ENCODE measurements at regions not wholly inside any gene's neighbourhood (a gene's known extent, or its start where the extent isn't known, plus 50 kb on each side); places are given as distances from the start of the nearest gene placed in this dataset.

- peak; percentile 9 to 16 for DNase-seq (ENCODE audit: extremely low spot score in 2 of 2)
- intact Hi-C loops (cut with DNase I): no loop called here
- TF ChIP-seq POLR2A (IDR thresholded peaks at IDR 0.05) (no peak), POLR2AphosphoS5 (IDR thresholded peaks at IDR 0.05; ENCODE audit: insufficient read depth in 1 of 2, low read depth in 1 of 2) (no peak), CTCF (IDR thresholded peaks at IDR 0.05) (no peak)
- Histone ChIP-seq H3K27me3 (no peaks in the 10 kb centered on the region), H3K36me3 (no peaks in the 10 kb centered on the region), H3K4me3 (no peak overlapping the region), H3K4me1 (no peaks in the 10 kb centered on the region), H3K9me3 (no peaks in the 10 kb centered on the region), H3K27ac (no peak overlapping the region)
These were observed 1203.3 kb downstream of the UQCRFS1 start for GRCh38 chr19:28009696-28010095.

GRCh38 chr19:28008695-28009094 lies 1204.3 kb downstream of the UQCRFS1 start:
- Histone ChIP-seq H3K4me1 (no peaks in the 10 kb centered on the region), H3K27ac (no peak overlapping the region), H3K4me3 (no peak overlapping the region), H3K36me3 (no peaks in the 10 kb centered on the region), H3K27me3 (no peaks in the 10 kb centered on the region), H3K9me3 (no peaks in the 10 kb centered on the region)
- intact Hi-C loops (cut with DNase I): no loop called here
- DNase-seq (ENCODE audit: extremely low spot score in 2 of 2): peak in 1 of 2 donors; percentile 25
- TF ChIP-seq POLR2A (IDR thresholded peaks at IDR 0.05) (no peak), POLR2AphosphoS5 (IDR thresholded peaks at IDR 0.05; ENCODE audit: insufficient read depth in 1 of 2, low read depth in 1 of 2) (no peak), CTCF (IDR thresholded peaks at IDR 0.05) (no peak)

- no peaks in the 10 kb centered on the region for H3K27me3 ChIP-seq
- H3K36me3 ChIP-seq: no peaks in the 10 kb centered on the region
- H3K27ac ChIP-seq: no peak overlapping the region
- H3K4me1 ChIP-seq: no peaks in the 10 kb centered on the region
- H3K9me3 ChIP-seq: no peaks in the 10 kb centered on the region
- DNase-seq (ENCODE audit: extremely low spot score in 2 of 2): peak in 1 of 2 donors; percentile 28
- intact Hi-C loops (cut with DNase I): no loop called here
- TF ChIP-seq POLR2A (IDR thresholded peaks at IDR 0.05) (no peak), CTCF (IDR thresholded peaks at IDR 0.05) (no peak), POLR2AphosphoS5 (IDR thresholded peaks at IDR 0.05; ENCODE audit: insufficient read depth in 1 of 2, low read depth in 1 of 2) (no peak)
- H3K4me3 ChIP-seq: no peak overlapping the region
These were observed 1209.4 kb downstream of the UQCRFS1 start for GRCh38 chr19:28003543-28003942.

GRCh38 chr19:27997069-27997468 lies 1215.9 kb downstream of the UQCRFS1 start:
- intact Hi-C loops (cut with DNase I): no loop called here
- Histone ChIP-seq H3K27ac (no peak overlapping the region), H3K4me3 (no peak overlapping the region), H3K9me3 (no peaks in the 10 kb centered on the region), H3K27me3 (no peaks in the 10 kb centered on the region), H3K36me3 (no peaks in the 10 kb centered on the region), H3K4me1 (no peaks in the 10 kb centered on the region)
- DNase-seq (ENCODE audit: extremely low spot score in 2 of 2): no peak
- no peak for TF ChIP-seq POLR2A (IDR thresholded peaks at IDR 0.05)
- no peak for TF ChIP-seq CTCF (IDR thresholded peaks at IDR 0.05)
- TF ChIP-seq POLR2AphosphoS5 (IDR thresholded peaks at IDR 0.05; ENCODE audit: insufficient read depth in 1 of 2, low read depth in 1 of 2): no peak

GRCh38 chr19:27993619-27994570 lies 1219.1 kb downstream of the UQCRFS1 start:
- H3K36me3 ChIP-seq: no peaks in the 10 kb centered on the region
- no peak for TF ChIP-seq POLR2AphosphoS5 (IDR thresholded peaks at IDR 0.05; ENCODE audit: insufficient read depth in 1 of 2, low read depth in 1 of 2)
- no peak for TF ChIP-seq CTCF (IDR thresholded peaks at IDR 0.05)
- TF ChIP-seq POLR2A (IDR thresholded peaks at IDR 0.05): no peak

More at GRCh38 chr19:27993619-27994570, 1219.1 kb downstream of the UQCRFS1 start:
- intact Hi-C loops (cut with DNase I): no loop called here
- Histone ChIP-seq H3K27ac (no peak overlapping the region), H3K4me3 (no peak overlapping the region), H3K4me1 (no peaks in the 10 kb centered on the region), H3K9me3 (no peaks in the 10 kb centered on the region), H3K27me3 (no peaks in the 10 kb centered on the region)
- no peak for DNase-seq (ENCODE audit: extremely low spot score in 2 of 2)

Data from vagina (tissue), 2 donors.